Activated T-helper 17 cell treated with anti-CD3 and anti-CD28 coated beads, Interleukin-2, amount 50 U/mL, for 72 hours (primary cell): ENCODE measurements at regions not wholly inside any gene's neighbourhood (a gene's known extent, or its start where the extent isn't known, plus 50 kb on each side); places are given as distances from the start of the nearest gene placed in this dataset.
"Not testable (repeated sequence)": the region's sequence is repeated elsewhere in the genome, so short reads cannot be mapped to it uniquely, and the experiment has no call there.

Experiments
- ATAC-seq: fragments of 150-1000 bp; cut with Tn5 transposase; replicated peaks from 2 replicates; pipeline ENCODE4 v1.10.0; 2021; ENCODE audit warnings: mild to moderate bottlenecking, moderate library complexity
- H3K27ac Mint-ChIP-seq: one replicate; pipeline ENCODE4 v1.8.0; 2022; ENCODE audit warnings: mixed read lengths
- H3K27me3 Mint-ChIP-seq: one replicate; pipeline ENCODE4 v1.8.0; 2022; ENCODE audit warnings: mixed read lengths
- H3K36me3 Mint-ChIP-seq: one replicate; pipeline ENCODE4 v1.8.0; 2022; ENCODE audit warnings: low read depth, mild to moderate bottlenecking, mixed read lengths
- H3K4me1 Mint-ChIP-seq: one replicate; pipeline ENCODE4 v1.8.0; 2022; ENCODE audit warnings: mixed read lengths
- H3K4me3 Mint-ChIP-seq: one replicate; pipeline ENCODE4 v1.8.0; 2022; ENCODE audit warnings: mild to moderate bottlenecking, mixed read lengths
- H3K9me3 Mint-ChIP-seq: one replicate; pipeline ENCODE4 v1.8.0; 2022; ENCODE audit warnings: mixed read lengths

DNA sequence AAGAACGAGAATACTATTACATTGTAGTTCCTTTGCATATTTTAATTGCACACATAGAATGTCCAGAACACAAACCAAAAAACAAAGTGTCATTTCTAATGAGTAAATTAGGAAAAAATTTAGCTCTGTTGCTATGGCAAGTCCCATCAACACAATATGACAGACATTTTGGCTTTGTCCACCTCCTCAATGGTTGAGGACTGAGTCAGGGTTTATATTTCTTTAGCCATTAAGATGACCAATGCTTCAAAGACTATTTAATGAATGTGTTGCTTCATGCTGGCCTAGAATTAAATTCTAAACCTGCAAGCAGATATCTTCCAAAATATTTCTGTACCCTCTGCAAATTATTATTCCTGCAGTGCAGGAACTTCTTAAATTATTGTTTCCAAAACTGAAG lies 719.2 kb downstream of the NTRK3 start:
- Mint-ChIP-seq H3K27me3 (peaks cover 7% of the 10 kb centered on the region), H3K4me1 (no peaks in the 10 kb centered on the region), H3K4me3 (no peak overlapping the region), H3K27ac (no peak overlapping the region), H3K9me3 (peaks cover 8% of the 10 kb centered on the region), H3K36me3 (no peaks in the 10 kb centered on the region)
- ATAC-seq = no peak

DNA sequence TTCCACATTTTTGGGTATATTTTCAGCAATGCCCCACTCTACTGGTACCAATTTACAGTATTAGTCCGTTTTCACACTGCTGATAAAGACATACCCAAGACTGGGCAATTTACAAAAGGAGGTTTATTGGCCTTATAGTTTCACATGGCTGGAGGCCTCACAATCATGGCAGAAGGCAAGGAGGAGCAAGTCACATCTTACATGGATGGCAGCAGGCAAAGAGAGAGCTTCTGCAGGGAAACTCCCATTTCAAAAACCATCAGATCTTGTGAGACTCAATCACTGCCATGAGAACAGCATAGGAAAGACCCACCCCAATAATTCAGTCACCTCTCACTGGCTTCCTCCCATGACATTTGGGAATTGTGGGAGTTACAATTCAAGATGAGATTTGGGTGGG lies 722.9 kb downstream of the NTRK3 start:
- not testable (repeated sequence) for H3K27me3 Mint-ChIP-seq, H3K9me3 Mint-ChIP-seq, ATAC-seq, H3K4me3 Mint-ChIP-seq, H3K36me3 Mint-ChIP-seq, H3K27ac Mint-ChIP-seq, H3K4me1 Mint-ChIP-seq

DNA sequence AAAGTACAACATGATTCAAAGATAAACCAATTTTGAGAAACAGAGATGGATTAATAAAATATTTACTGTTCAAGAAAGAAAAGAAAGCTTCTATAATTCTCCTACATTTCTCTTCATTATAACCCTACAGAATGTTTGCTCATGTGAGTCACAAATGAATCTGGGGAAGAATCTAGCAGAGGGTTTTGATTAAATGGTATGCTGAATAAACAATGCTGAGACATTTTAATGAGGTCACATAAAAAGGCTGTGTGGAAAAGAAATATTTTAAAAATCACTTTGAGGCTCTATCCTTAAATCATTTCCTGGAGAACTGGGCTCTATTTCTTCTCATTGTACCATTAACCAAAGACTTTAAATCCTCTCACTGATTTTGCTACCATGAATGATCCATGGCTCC lies 727.7 kb downstream of the NTRK3 start:
- no peaks in the 10 kb centered on the region for H3K4me1 Mint-ChIP-seq
- no peak for ATAC-seq

DNA sequence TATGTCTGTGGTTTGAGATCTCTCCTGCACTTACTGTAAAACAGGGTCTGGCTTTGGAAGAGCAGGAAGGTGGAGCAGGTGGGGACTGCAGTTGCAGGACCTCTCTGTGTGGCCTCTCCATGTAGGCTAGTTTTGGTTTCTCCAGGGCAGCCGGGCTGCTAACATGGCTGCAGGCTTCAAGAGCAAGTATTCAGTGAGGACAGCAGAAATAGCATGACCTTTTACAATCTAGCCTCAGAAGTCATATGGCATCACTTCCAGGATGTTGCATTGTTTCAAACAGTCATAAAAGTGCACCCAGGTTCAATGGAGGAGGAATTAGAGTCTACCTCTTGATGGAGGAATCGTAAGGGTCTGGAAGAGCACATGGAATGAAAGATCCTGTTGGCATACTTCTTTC lies 728.7 kb downstream of the NTRK3 start:
- ATAC-seq = no peak
- Mint-ChIP-seq H3K36me3 (no peaks in the 10 kb centered on the region), H3K4me1 (no peaks in the 10 kb centered on the region), H3K9me3 (no peaks in the 10 kb centered on the region), H3K27me3 (no peaks in the 10 kb centered on the region), H3K4me3 (no peak overlapping the region), H3K27ac (no peak overlapping the region)

More for the DNA sequence above, 727.7 kb downstream of the NTRK3 start:
- H3K4me3 Mint-ChIP-seq = no peak overlapping the region
- no peak overlapping the region for H3K27ac Mint-ChIP-seq
- no peaks in the 10 kb centered on the region for H3K36me3 Mint-ChIP-seq
- H3K9me3 Mint-ChIP-seq = peaks cover 7% of the 10 kb centered on the region
- H3K27me3 Mint-ChIP-seq = no peaks in the 10 kb centered on the region

- no peak for ATAC-seq
- H3K27ac Mint-ChIP-seq = no peak overlapping the region
- no peaks in the 10 kb centered on the region for H3K4me1 Mint-ChIP-seq
- no peaks in the 10 kb centered on the region for H3K27me3 Mint-ChIP-seq
- H3K36me3 Mint-ChIP-seq = no peaks in the 10 kb centered on the region
- no peaks in the 10 kb centered on the region for H3K9me3 Mint-ChIP-seq
- no peak overlapping the region for H3K4me3 Mint-ChIP-seq
Observed at GRCh38 chr15:87527416-87527815, 729.1 kb downstream of the NTRK3 start.

GRCh38 chr15:87523516-87523915 lies 733.0 kb downstream of the NTRK3 start:
- no peak for ATAC-seq
- H3K27me3 Mint-ChIP-seq = peaks cover 5% of the 10 kb centered on the region
- H3K27ac Mint-ChIP-seq = no peak overlapping the region
- no peaks in the 10 kb centered on the region for H3K4me1 Mint-ChIP-seq
- H3K9me3 Mint-ChIP-seq = no peaks in the 10 kb centered on the region
- H3K36me3 Mint-ChIP-seq = no peaks in the 10 kb centered on the region
- H3K4me3 Mint-ChIP-seq = no peak overlapping the region

GRCh38 chr15:87522997-87523396 lies 733.5 kb downstream of the NTRK3 start:
- no peaks in the 10 kb centered on the region for H3K9me3 Mint-ChIP-seq
- H3K4me3 Mint-ChIP-seq = no peak overlapping the region
- H3K36me3 Mint-ChIP-seq = no peaks in the 10 kb centered on the region
- H3K27ac Mint-ChIP-seq = no peak overlapping the region
- peaks cover 5% of the 10 kb centered on the region for H3K27me3 Mint-ChIP-seq
- no peaks in the 10 kb centered on the region for H3K4me1 Mint-ChIP-seq
- no peak for ATAC-seq

DNA sequence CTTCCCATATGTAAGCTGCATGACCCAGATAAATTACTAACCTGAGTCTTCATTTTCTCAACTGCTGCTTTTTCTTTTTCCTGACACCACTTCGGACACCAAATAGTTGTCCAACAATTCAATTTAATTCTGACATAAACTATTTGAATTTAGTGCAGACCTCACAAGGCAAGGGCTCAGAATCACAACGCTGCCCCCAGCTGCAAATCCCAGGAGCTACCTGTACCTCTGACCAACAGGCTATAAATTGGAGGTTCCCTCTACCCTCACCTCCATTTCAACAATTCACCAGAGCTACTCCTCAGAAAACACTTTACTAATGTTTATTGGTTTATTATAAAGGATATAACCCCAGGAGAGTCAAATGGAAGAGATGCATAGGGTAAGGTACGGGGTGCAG lies 737.6 kb downstream of the NTRK3 start:
- Mint-ChIP-seq H3K9me3 (no peaks in the 10 kb centered on the region), H3K36me3 (no peaks in the 10 kb centered on the region), H3K4me1 (no peaks in the 10 kb centered on the region), H3K4me3 (no peak overlapping the region), H3K27me3 (peaks cover 5% of the 10 kb centered on the region), H3K27ac (no peak overlapping the region)
- ATAC-seq = no peak

- no peak overlapping the region for H3K27ac Mint-ChIP-seq
- H3K4me3 Mint-ChIP-seq = no peak overlapping the region
- H3K9me3 Mint-ChIP-seq = peaks cover 4% of the 10 kb centered on the region
- no peak for ATAC-seq
- H3K27me3 Mint-ChIP-seq = peaks cover 6% of the 10 kb centered on the region
- H3K4me1 Mint-ChIP-seq = no peaks in the 10 kb centered on the region
- no peaks in the 10 kb centered on the region for H3K36me3 Mint-ChIP-seq
Observed at GRCh38 chr15:87508086-87508485, 748.5 kb downstream of the NTRK3 start.

GRCh38 chr15:87502173-87502572 lies 754.4 kb downstream of the NTRK3 start:
- no peak overlapping the region for H3K27ac Mint-ChIP-seq
- no peak overlapping the region for H3K4me3 Mint-ChIP-seq
- no peaks in the 10 kb centered on the region for H3K36me3 Mint-ChIP-seq
- no peaks in the 10 kb centered on the region for H3K4me1 Mint-ChIP-seq
- no peak for ATAC-seq
- H3K9me3 Mint-ChIP-seq = no peaks in the 10 kb centered on the region
- H3K27me3 Mint-ChIP-seq = no peaks in the 10 kb centered on the region

DNA sequence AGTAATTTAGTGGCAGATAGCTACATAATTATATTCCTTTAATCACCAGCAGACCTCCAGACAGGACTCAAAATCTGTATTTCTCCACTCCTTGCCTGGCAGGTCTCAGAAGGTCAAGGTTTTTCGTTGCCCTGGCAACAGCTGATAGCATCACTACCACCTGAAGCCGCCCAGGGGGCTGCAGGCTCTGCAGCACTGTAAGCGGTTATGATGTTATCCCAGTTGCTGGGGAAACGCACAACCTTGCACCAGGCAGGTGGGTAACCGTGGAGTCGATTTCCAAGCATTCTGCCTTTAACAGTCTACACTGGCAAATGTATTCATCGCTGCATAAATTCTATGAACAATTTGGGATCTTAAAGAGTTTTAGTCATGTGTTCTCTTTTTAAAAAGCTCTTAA lies 756.3 kb downstream of the NTRK3 start:
- no peaks in the 10 kb centered on the region for H3K4me1 Mint-ChIP-seq
- peaks cover 7% of the 10 kb centered on the region for H3K27me3 Mint-ChIP-seq
- no peak overlapping the region for H3K27ac Mint-ChIP-seq

DNA sequence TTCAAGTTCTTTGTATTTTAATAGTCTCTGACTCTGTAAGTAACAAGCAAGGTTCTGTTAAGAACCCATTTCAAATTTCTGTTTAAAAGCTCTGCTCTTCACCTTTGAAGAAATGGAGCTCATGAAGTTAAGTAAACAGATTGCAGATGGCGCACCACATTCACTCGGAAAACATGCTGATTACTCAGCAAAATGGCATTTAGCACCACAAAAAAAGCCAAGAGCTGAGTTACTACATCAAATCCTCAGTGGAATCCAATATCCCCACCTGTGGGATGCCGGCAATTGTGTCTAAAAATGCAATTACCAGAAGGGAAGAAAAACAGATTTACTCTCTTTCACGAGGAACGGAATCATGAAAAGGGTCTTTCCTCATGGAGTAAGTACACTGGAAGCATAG lies 758.0 kb downstream of the NTRK3 start:
- no peak for ATAC-seq
- Mint-ChIP-seq H3K27ac (no peak overlapping the region), H3K27me3 (peaks cover 9% of the 10 kb centered on the region), H3K36me3 (no peaks in the 10 kb centered on the region), H3K4me3 (no peak overlapping the region), H3K9me3 (no peaks in the 10 kb centered on the region), H3K4me1 (no peaks in the 10 kb centered on the region)

More for the DNA sequence above, 756.3 kb downstream of the NTRK3 start:
- no peak overlapping the region for H3K4me3 Mint-ChIP-seq
- ATAC-seq = no peak
- no peaks in the 10 kb centered on the region for H3K9me3 Mint-ChIP-seq
- no peaks in the 10 kb centered on the region for H3K36me3 Mint-ChIP-seq

GRCh38 chr15:87496795-87497194 lies 759.7 kb downstream of the NTRK3 start:
- peaks cover 9% of the 10 kb centered on the region for H3K27me3 Mint-ChIP-seq
- H3K4me1 Mint-ChIP-seq = no peaks in the 10 kb centered on the region
- H3K36me3 Mint-ChIP-seq = no peaks in the 10 kb centered on the region
- no peak for ATAC-seq
- H3K4me3 Mint-ChIP-seq = no peak overlapping the region
- H3K27ac Mint-ChIP-seq = no peak overlapping the region
- no peaks in the 10 kb centered on the region for H3K9me3 Mint-ChIP-seq

- Mint-ChIP-seq H3K27ac (no peak overlapping the region), H3K27me3 (peaks cover 9% of the 10 kb centered on the region), H3K36me3 (no peaks in the 10 kb centered on the region), H3K4me1 (no peaks in the 10 kb centered on the region), H3K9me3 (no peaks in the 10 kb centered on the region), H3K4me3 (no peak overlapping the region)
- no peak for ATAC-seq
Observed at GRCh38 chr15:87496109-87496508, 760.4 kb downstream of the NTRK3 start.

DNA sequence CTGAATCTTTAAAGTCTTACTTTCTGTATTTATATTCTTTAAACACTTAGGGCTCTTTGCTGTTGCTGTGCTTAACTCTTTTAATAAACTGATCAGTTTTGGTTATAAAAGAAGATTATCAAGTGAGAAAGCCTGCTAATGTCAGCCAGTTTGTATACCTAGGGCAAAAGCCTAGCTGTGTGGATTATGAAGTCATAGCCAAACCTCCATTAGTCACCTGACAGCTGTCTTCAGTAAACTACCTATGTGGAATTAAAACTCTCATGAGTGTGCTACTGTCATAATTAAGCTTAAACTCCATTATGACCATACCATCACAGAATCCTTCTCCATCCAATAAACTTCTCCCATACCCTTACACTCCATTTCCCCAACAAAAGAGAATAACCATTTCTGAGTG lies 762.7 kb downstream of the NTRK3 start:
- Mint-ChIP-seq H3K27me3 (peaks cover 9% of the 10 kb centered on the region), H3K4me3 (no peak overlapping the region), H3K27ac (no peak overlapping the region), H3K4me1 (no peaks in the 10 kb centered on the region), H3K9me3 (no peaks in the 10 kb centered on the region), H3K36me3 (no peaks in the 10 kb centered on the region)
- no peak for ATAC-seq

DNA sequence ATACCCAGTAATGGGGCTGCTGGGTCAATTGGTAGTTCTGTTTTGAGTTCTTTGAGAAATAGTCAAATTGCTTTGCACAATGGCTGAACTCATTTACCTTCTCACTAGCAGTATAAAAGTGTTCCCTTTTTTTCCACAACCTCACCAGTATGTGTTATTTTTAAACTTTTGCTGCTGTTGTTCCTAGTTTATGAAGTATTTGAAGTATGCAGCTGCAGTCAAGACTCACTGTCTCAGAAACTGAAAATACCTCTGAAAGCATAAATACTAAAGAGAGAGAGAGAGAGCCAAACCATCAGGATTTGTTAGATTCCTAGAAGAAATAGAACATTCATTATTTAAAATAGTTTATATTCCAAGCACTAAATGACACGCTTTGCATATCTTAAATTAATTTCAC lies 764.2 kb downstream of the NTRK3 start:
- Mint-ChIP-seq H3K4me1 (no peaks in the 10 kb centered on the region), H3K36me3 (no peaks in the 10 kb centered on the region), H3K4me3 (no peak overlapping the region), H3K9me3 (no peaks in the 10 kb centered on the region), H3K27ac (no peak overlapping the region), H3K27me3 (peaks cover 9% of the 10 kb centered on the region)
- ATAC-seq = no peak
